Keratinocyte (primary cell): ENCODE measurements at regions not wholly inside any gene's neighbourhood (a gene's known extent, or its start where the extent isn't known, plus 50 kb on each side); places are given as distances from the start of the nearest gene placed in this dataset.

Source experiments
- DNase-seq: peaks from one replicate; pipeline ENCODE4 v3.0.0-alpha.2; 2011; ENCODE audit warnings: low read depth, missing footprints, low spot score
- FAIRE-seq: peaks from 2 replicates; lab custom pipeline; 2011; peaks lifted over from hg19 to GRCh38; lab: Jason Lieb, UNC
- H2AFZ ChIP-seq: 2 replicates; pipeline ENCODE4 v1.6.0; 2012; ENCODE audit warnings: low read length, control low read depth, inconsistent platforms; ENCODE audit not compliant: control insufficient read depth
- H3K27ac ChIP-seq: 2 replicates; pipeline ENCODE4 v1.5.1; 2011; ENCODE audit warnings: low read length; ENCODE audit not compliant: control insufficient read depth, insufficient read depth
- H3K27me3 ChIP-seq: 3 replicates; pipeline ENCODE4 v1.6.0; 2011; ENCODE audit warnings: low read length; ENCODE audit not compliant: control insufficient read depth, insufficient read depth; ENCODE audit errors: extremely low read depth
- H3K36me3 ChIP-seq, 2 experiments: 2 replicates in 1 of 2; 3 replicates in 1 of 2; pipeline ENCODE4 v1.5.1; 2011; ENCODE audit warnings: low read length in 2 of 2, mild to moderate bottlenecking in 1 of 2; ENCODE audit not compliant: control insufficient read depth in 2 of 2, insufficient read depth in 2 of 2; ENCODE audit errors: extremely low read depth in 1 of 2
- H3K4me1 ChIP-seq: 3 replicates; pipeline ENCODE4 v1.5.1; 2011; ENCODE audit warnings: low read length; ENCODE audit not compliant: control insufficient read depth, insufficient read depth; ENCODE audit errors: extremely low read depth
- H3K4me2 ChIP-seq: 3 replicates; pipeline ENCODE4 v1.6.0; 2011; ENCODE audit warnings: low read depth, low read length; ENCODE audit not compliant: control insufficient read depth, insufficient read depth; ENCODE audit errors: extremely low read depth
- H3K4me3 ChIP-seq, 3 experiments: fragments of 200-600 bp in 1 of 3; sonication (generic) in 1 of 3; 2 replicates in 2 of 3; 3 replicates in 1 of 3; pipeline ENCODE4 v1.5.1; 2011 to 2016; ENCODE audit warnings: low read length in 3 of 3, mild to moderate bottlenecking in 3 of 3, control low read depth in 2 of 3, inconsistent platforms in 1 of 3, low read depth in 1 of 3, mixed read lengths in 1 of 3, mixed run types in 1 of 3, moderate library complexity in 1 of 3; ENCODE audit not compliant: control insufficient read depth in 2 of 3, insufficient read depth in 2 of 3; ENCODE audit errors: extremely low read depth in 1 of 3
- H3K79me2 ChIP-seq: 2 replicates; pipeline ENCODE4 v1.6.0; 2012; ENCODE audit warnings: low read length; ENCODE audit not compliant: control insufficient read depth, insufficient read depth
- H3K9ac ChIP-seq: 3 replicates; pipeline ENCODE4 v1.6.0; 2011; ENCODE audit warnings: low read length; ENCODE audit not compliant: control insufficient read depth, insufficient read depth; ENCODE audit errors: extremely low read depth
- H3K9me1 ChIP-seq: 3 replicates; pipeline ENCODE4 v1.6.0; 2011; ENCODE audit warnings: low read length; ENCODE audit not compliant: control insufficient read depth, insufficient read depth; ENCODE audit errors: extremely low read depth
- H3K9me3 ChIP-seq: 2 replicates; pipeline ENCODE4 v1.5.1; 2012; ENCODE audit warnings: low read depth, low read length; ENCODE audit not compliant: control insufficient read depth
- H4K20me1 ChIP-seq: 3 replicates; pipeline ENCODE4 v1.6.0; 2011; ENCODE audit warnings: low read length; ENCODE audit not compliant: control insufficient read depth, insufficient read depth; ENCODE audit errors: extremely low read depth
- CTCF ChIP-seq, 3 experiments: IDR thresholded peaks in 1 of 3; conservative IDR thresholded peaks in 1 of 3; optimal IDR thresholded peaks in 1 of 3; 2 replicates in 2 of 3; 3 replicates in 1 of 3; pipeline versions ENCODE3 to v1.5.1; 2011; ENCODE audit warnings: low read length in 3 of 3, mild to moderate bottlenecking in 3 of 3, moderate library complexity in 2 of 3, control low read depth in 1 of 3, inconsistent platforms in 1 of 3; ENCODE audit not compliant: insufficient read depth in 2 of 3; ENCODE audit errors: extremely low read depth in 1 of 3
- EZH2 ChIP-seq: IDR thresholded peaks from one replicate; pipeline ENCODE4 v1.6.1; 2012; ENCODE audit warnings: inconsistent platforms, mild to moderate bottlenecking, low read length, moderate library complexity
- dilution Hi-C: fragments of 300-500 bp; cut with MboI; formaldehyde crosslinking; loops from one replicate; pipeline ENCODE4 v1.7.0; 2020; ENCODE audit warnings: low sequenced_read_pairs; ENCODE audit not compliant: extremely low pct_ligation_motif_present

GRCh38 chr21:38986406-38986805, 180.7 kb downstream of the ETS2 start:
- Histone ChIP-seq H3K36me3 (no peaks in the 10 kb centered on the region), H2AFZ (no peak overlapping the region), H4K20me1 (no peaks in the 10 kb centered on the region), H3K4me3 (no peak overlapping the region), H3K4me2 (no peak overlapping the region), H3K27ac (no peak overlapping the region), H3K79me2 (no peaks in the 10 kb centered on the region), H3K9me3 (no peaks in the 10 kb centered on the region), H3K9me1 (no peaks in the 10 kb centered on the region), H3K4me1 (peaks cover 40% of the 10 kb centered on the region), H3K27me3 (no peaks in the 10 kb centered on the region), H3K9ac (no peak overlapping the region)
- DNase-seq = no peak
- dilution Hi-C loops = no loop called here
- TF ChIP-seq EZH2 = no peak
- no peak for TF ChIP-seq CTCF (optimal IDR thresholded peaks at IDR 0.05 in 1 of 3, IDR thresholded peaks at IDR 0.05 in 1 of 3, conservative IDR thresholded peaks at IDR 0.05 in 1 of 3; ENCODE audit: extremely low read depth in 1 of 3, insufficient read depth in 2 of 3, low read length in 3 of 3)
- no peak for FAIRE-seq

- Histone ChIP-seq H3K9ac (peak overlapping the region; percentile 45), H3K27ac (peak overlapping the region; percentile 45), H3K36me3 (no peaks in the 10 kb centered on the region), H2AFZ (peak overlapping the region; percentile 1), H3K9me1 (no peaks in the 10 kb centered on the region), H4K20me1 (no peaks in the 10 kb centered on the region), H3K9me3 (no peaks in the 10 kb centered on the region), H3K4me3 (no peak overlapping the region), H3K79me2 (no peaks in the 10 kb centered on the region), H3K4me2 (peak overlapping the region; percentile 61), H3K27me3 (no peaks in the 10 kb centered on the region), H3K4me1 (peaks cover 39% of the 10 kb centered on the region)
- DNase-seq = peak; percentile 32
- dilution Hi-C loops = no loop called here
- no peak for TF ChIP-seq CTCF (optimal IDR thresholded peaks at IDR 0.05 in 1 of 3, IDR thresholded peaks at IDR 0.05 in 1 of 3, conservative IDR thresholded peaks at IDR 0.05 in 1 of 3; ENCODE audit: extremely low read depth in 1 of 3, insufficient read depth in 2 of 3, low read length in 3 of 3)
- no peak for TF ChIP-seq EZH2
- FAIRE-seq = peak; percentile 58
Observed at GRCh38 chr21:38985568-38986378, 180.0 kb downstream of the ETS2 start.
